ENCODE measurements at regions not wholly inside any gene's neighbourhood (a gene's known extent, or its start where the extent isn't known, plus 50 kb on each side); places are given as distances from the start of the nearest gene placed in this dataset.

GRCh38 chr4:177509226-177509745 lies 67.0 kb upstream of the AGA start:
- TF ChIP-seq POLR2A (IDR thresholded peaks at IDR 0.05; ENCODE audit: low read length) = no peak
- TF ChIP-seq GATA1 (IDR thresholded peaks at IDR 0.05; ENCODE audit: low read depth, low read length) = no peak

All from erythroblast (primary cell).